ENCODE measurements at regions not wholly inside any gene's neighbourhood (a gene's known extent, or its start where the extent isn't known, plus 50 kb on each side); places are given as distances from the start of the nearest gene placed in this dataset.
A peak's percentile ranks its signal among the peaks of the same experiment; 100 is the strongest.

- Histone ChIP-seq H3K9me3 (ENCODE audit: control insufficient read depth, insufficient read depth, low read depth, low read length) (no peaks in the 10 kb centered on the region), H3K4me3 (ENCODE audit: low read depth, low read length) (no peak overlapping the region), H3K36me3 (ENCODE audit: control insufficient read depth in 2 of 2, insufficient read depth in 1 of 2, low read length in 2 of 2) (no peaks in the 10 kb centered on the region), H3K4me1 (ENCODE audit: control insufficient read depth, insufficient read depth, low read length) (no peaks in the 10 kb centered on the region), H3K27ac (ENCODE audit: extremely low read depth, low read depth, low read length) (no peak overlapping the region)
- ChIA-PET POLR2A (no interaction called here), CTCF (no interaction called here)
- no peak for TF ChIP-seq BCL11A (tag by site-specific recombination; IDR thresholded peaks at IDR 0.05; ENCODE audit: low read depth)
- TF ChIP-seq ZNF121 (tag by site-specific recombination; IDR thresholded peaks at IDR 0.05), result no peak
- TF ChIP-seq SETDB1 (IDR thresholded peaks at IDR 0.05; ENCODE audit: insufficient read length, low read length), result no peak
- no peak for TF ChIP-seq ZNF223 (tag by site-specific recombination; IDR thresholded peaks at IDR 0.05)
- no peak for TF ChIP-seq ZNF544 (tag by site-specific recombination; IDR thresholded peaks at IDR 0.05)
- TF ChIP-seq TCF7L2 (IDR thresholded peaks at IDR 0.05; ENCODE audit: borderline replicate concordance, low read depth, low read length), result no peak
- no peak for TF ChIP-seq ZNF112 (tag by site-specific recombination; IDR thresholded peaks at IDR 0.05)
- TF ChIP-seq ZNF175 (tag by site-specific recombination; IDR thresholded peaks at IDR 0.05), result no peak
- no peak for TF ChIP-seq ZFHX2 (tag by site-specific recombination; conservative IDR thresholded peaks at IDR 0.05)
- no peak for TF ChIP-seq REPIN1 (tag by site-specific recombination; IDR thresholded peaks at IDR 0.05; ENCODE audit: low read depth)
- no peak for TF ChIP-seq ZNF791 (tag by site-specific recombination; IDR thresholded peaks at IDR 0.05)
- no peak for TF ChIP-seq REST (tag by site-specific recombination; IDR thresholded peaks at IDR 0.05)
- no peak for TF ChIP-seq ZNF670 (tag by site-specific recombination; IDR thresholded peaks at IDR 0.05; ENCODE audit: low read depth)
- TF ChIP-seq SP2 (tag by site-specific recombination; IDR thresholded peaks at IDR 0.05), result no peak
- no peak for TF ChIP-seq ZNF488 (tag by site-specific recombination; IDR thresholded peaks at IDR 0.05)
- TF ChIP-seq ZIC2 (tag by site-specific recombination; IDR thresholded peaks at IDR 0.05), result no peak
- no peak for TF ChIP-seq ZNF266 (tag by site-specific recombination; IDR thresholded peaks at IDR 0.05; ENCODE audit: low read depth)
- no peak for TF ChIP-seq ZNF837 (tag by site-specific recombination; IDR thresholded peaks at IDR 0.05)
Observed at GRCh38 chr4:11074581-11075241, 354.0 kb downstream of the HS3ST1 start.

GRCh38 chr4:11073621-11074051, 355.1 kb downstream of the HS3ST1 start:
- no peaks in the 10 kb centered on the region for H3K4me1 ChIP-seq (ENCODE audit: control insufficient read depth, insufficient read depth, low read length)
- H3K27ac ChIP-seq (ENCODE audit: extremely low read depth, low read depth, low read length), result no peak overlapping the region
- TF ChIP-seq ZNF660 (tag by site-specific recombination; IDR thresholded peaks at IDR 0.05), result no peak
- TF ChIP-seq CTCF (tag by site-specific recombination; IDR thresholded peaks at IDR 0.05), result no peak
- 0 out of 2 replicates have a peak, but pooled peaks have one; percentile 22 for TF ChIP-seq ZNF629 (tag by site-specific recombination; IDR thresholded peaks at IDR 0.05)
- TF ChIP-seq ATF2 (tag by site-specific recombination; IDR thresholded peaks at IDR 0.05; ENCODE audit: low read depth), result peak; percentile 60
- TF ChIP-seq ZFP41 (tag by site-specific recombination; IDR thresholded peaks at IDR 0.05; ENCODE audit: borderline replicate concordance), result no peak
- TF ChIP-seq SCRT2 (tag by site-specific recombination; IDR thresholded peaks at IDR 0.05), result no peak
- TF ChIP-seq ZNF426 (tag by site-specific recombination; IDR thresholded peaks at IDR 0.05), result no peak
- no peak for TF ChIP-seq ZNF777 (tag by site-specific recombination; IDR thresholded peaks at IDR 0.05; ENCODE audit: borderline replicate concordance)
- ChIA-PET CTCF (no interaction called here), POLR2A (no interaction called here)
- H3K36me3 ChIP-seq (ENCODE audit: control insufficient read depth in 2 of 2, insufficient read depth in 1 of 2, low read length in 2 of 2), result no peaks in the 10 kb centered on the region
- H3K9me3 ChIP-seq (ENCODE audit: control insufficient read depth, insufficient read depth, low read depth, low read length), result no peaks in the 10 kb centered on the region
- H3K4me3 ChIP-seq (ENCODE audit: low read depth, low read length), result no peak overlapping the region
